Umbilical cord (tissue), 1 donor: ENCODE measurements at regions not wholly inside any gene's neighbourhood (a gene's known extent, or its start where the extent isn't known, plus 50 kb on each side); places are given as distances from the start of the nearest gene placed in this dataset.

Experiments used
- DNase-seq: peaks from one replicate; pipeline ENCODE4 v3.0.0-alpha.2; 2015; ENCODE audit warnings: low spot score

GRCh38 chr13:36493046-36493445, 60.8 kb downstream of the CCNA1 start:
- no peak for DNase-seq

DNA sequence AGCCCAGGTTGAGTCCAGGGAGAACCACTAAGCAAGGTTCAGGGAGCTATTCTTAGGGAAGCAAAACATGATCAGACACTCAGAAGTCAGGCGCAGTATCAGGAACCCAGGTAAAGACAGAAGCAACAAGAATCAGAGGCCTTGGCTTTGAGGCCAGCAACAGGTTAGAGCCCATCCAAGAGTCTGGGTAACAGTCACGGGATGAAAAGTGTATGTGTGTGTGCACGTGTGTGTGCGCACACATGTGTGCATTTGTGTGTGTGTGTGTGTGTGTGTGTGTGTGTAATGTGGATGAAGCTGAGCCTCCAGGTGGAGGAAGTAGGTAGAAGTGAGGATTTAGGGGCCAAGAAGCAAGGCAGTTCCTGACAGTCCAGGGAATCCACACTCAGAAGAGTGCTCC, 63.1 kb downstream of the CCNA1 start:
- DNase-seq = no peak

DNA sequence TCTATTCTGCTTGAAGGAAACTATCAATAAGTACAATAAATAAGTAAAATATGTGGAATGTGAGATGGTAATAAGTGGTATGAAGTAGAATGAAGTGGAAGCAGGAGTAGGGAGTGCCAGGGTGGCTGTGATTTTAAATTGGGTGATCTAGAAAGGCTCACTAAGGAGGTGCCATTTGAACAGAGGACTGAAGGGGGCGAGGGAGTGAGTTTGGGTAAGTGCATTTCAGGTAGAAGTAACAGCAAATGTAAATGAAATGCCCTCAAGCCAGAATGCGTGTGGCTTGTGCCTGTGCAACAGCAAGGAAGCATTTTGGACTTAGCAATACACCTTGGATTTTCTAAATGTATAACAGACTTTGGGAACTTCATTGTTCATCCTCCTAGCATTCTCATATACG, 77.1 kb downstream of the CCNA1 start:
- no peak for DNase-seq

DNA sequence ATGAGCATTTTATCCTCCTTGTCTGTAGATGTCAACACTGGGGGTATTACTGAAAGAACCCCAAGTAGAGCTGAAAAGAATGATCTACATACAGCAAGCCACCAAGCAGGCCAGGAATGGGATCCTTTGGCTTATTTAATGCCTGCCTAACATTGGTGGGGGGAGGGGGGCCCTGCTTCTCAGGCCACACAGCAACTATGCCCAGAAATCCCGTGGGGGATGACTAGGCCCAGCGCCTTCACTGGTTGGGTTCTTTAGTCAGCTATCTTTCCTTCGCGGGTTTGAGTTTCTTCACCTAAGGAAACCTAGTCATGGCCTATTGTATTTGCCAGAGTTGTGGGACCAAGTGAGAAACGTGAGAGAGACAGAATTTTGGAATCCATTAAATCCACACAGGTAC, 80.5 kb downstream of the CCNA1 start:
- no peak for DNase-seq

DNA sequence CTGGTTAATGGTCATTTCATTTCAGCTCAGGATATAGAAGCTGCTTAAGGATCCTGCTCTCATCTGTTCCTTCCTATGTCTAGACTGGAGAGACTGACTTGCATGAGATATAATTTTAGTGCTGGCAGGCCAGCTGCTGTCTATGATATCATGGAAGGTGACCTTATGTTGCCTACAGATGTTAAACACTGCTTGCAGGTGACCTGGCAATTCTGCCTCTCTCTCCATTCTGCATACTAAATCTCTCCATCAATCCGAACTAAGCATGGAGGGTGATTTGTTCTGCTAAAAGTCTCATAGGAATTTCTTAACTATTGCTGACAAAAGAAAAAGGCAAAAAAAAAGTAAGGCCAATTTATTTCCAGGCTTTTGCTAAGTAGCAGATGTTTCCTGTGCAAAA, 81.0 kb downstream of the CCNA1 start:
- DNase-seq = no peak

- no peak for DNase-seq
These were observed 83.2 kb downstream of the CCNA1 start for GRCh38 chr13:36515466-36515865.

DNA sequence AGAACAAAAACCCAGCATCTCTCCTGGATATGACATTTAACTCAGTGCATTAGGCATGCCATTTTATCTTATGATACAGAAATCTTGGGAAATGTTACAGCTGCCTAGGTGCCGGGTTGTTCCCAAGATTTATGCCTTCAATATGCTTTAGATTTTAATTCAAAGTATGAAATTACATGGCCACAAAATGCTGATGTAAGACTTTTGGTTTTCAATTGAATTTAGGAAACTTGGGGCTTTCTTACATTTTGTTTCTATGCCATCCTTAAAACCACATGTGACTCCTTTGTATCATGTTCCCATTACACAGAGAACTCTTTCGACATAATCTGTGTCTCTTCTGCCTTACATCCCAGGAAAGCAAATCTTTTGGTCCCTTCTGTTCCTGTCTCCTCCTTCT, 83.9 kb downstream of the CCNA1 start:
- no peak for DNase-seq

DNA sequence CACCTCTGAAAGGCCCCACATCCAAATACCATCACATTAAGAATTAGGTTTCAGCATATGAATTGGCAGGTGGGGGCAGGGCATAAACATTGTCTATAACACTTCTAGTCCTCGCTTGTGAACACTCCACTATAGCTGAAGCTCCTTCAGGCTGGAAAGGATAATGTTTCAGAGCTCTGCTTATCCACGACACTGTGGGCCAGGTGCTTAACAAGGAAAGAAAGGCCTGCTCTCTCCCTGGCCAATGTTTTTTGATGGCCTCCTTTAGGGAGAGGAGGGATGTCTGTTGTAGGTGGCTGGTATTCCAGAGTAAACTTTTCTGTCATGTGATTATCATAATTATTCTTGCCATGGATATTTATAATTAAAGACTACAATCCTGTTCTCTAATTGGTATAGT, 86.4 kb downstream of the CCNA1 start:
- no peak for DNase-seq

- no peak for DNase-seq
These were observed 87.1 kb downstream of the CCNA1 start for GRCh38 chr13:36519432-36519831.

DNA sequence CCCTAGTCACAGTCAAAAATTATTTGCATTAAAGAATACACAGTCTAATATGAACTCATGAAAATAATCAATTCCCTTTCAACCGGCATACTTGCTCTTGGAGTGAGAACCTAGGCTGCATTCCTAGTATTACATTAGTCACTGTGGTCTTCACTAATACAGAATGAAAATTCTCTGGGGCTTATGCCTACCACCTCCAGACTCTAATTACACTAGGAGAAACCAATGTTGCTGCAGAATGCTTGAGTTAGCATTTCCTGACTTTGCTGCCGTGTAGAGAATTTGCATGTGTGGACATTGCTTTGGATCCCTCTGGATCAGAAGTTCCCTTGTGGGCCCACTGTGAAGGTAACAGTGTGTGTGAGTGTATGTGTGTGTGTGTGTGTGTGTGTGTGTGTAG, 87.8 kb downstream of the CCNA1 start:
- no peak for DNase-seq

- DNase-seq = no peak
These were observed 94.6 kb downstream of the CCNA1 start for GRCh38 chr13:36526897-36527296.

DNA sequence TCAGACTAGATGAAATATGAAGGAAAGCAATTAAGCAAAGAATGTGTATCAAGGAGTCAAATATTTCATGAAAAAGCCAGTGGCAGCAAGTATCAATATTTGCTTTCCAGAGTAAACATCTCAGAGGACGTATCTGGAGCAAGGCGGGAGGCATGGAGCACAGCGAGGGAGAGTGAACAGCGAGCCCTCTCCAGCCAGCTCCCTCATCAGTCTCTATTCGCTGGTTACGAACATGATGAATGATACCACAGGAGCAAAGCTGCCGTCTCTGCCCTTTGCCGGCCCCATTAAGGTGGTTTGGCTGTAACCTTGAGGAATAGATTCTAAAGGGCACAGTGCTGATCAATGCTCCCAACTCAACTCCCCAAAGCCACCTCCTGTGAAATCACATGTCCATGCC, 95.8 kb downstream of the CCNA1 start:
- DNase-seq = no peak

GRCh38 chr13:36530050-36530789, 97.9 kb downstream of the CCNA1 start:
- DNase-seq = peak; percentile 22

DNA sequence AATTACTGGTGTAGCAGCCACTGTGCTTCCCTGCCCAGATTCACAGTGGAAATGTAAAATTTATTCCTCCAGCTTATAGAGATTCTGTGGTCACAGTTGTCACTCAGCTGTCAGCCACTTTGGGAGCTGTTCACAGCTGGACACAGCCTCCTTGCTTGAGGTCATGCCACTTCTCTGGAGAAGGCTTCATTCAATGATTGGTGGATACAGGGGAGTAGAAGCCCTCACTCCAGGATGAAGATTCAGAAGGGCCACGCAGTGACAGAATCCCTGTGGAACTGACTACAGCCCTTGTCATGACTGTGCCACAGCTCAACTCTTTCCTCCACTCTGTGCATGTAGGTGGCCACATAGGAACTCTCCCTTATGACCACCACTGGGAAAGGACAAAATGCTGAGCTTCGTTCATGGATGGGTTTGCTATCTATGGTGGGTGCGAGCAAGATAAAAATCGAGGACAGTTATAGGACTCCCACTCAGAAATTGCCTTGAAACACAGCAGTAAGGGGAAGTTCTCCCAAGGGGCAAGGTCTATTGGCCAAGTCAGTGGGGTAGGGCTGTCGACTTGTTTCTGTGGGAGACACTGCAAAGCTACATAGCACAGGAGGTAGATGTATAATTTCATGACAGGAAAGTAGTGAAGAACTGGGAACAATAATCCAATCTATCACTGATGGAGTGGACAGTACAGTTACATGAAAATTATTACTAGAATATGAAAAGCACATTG, 98.7 kb downstream of the CCNA1 start:
- DNase-seq = no peak

GRCh38 chr13:36531746-36532486, 99.6 kb downstream of the CCNA1 start:
- DNase-seq = no peak

GRCh38 chr13:36533806-36534205, 101.5 kb downstream of the CCNA1 start:
- no peak for DNase-seq

DNA sequence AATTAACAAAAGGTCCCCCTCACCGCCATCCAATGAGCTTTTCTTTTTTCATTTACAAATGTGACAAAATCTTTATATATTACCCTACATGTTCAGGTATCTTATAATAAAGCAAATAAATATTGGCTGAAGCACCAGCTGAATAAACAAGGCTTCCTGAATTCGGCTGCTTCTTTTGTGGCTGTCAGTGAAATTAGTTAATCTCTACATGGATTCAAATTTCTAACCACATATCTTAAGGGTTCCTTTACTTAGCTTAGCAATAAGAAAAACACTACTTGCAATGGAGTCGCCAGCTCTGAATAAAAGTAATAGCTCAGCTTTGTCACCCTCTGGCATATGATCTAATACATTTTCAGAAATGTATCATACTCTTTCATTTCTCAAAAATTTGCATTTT, 104.3 kb downstream of the CCNA1 start:
- no peak for DNase-seq

DNA sequence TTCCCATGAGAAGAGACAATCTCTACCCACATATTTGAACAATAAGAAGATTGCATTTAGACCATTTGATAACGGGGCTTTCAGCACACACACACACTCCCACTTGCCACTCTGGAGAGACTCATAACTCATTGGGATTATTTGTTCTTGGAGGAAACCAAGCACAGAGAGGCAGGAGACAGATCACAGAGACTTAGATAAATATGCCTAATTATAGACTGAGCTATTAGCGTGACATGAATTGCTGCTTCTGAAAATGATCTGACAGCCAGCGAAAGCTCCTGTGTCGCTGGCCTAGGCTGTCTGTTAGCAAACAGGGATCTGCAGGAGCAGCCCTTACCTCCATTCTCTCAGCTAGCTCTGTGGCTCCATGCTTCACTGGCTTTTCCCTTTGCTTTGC, 111.4 kb downstream of the CCNA1 start:
- no peak for DNase-seq

GRCh38 chr13:36548129-36548528, 115.8 kb downstream of the CCNA1 start:
- DNase-seq = no peak

- DNase-seq = no peak
These were observed 116.9 kb downstream of the CCNA1 start for GRCh38 chr13:36549126-36549702.

- no peak for DNase-seq
These were observed 117.5 kb downstream of the CCNA1 start for GRCh38 chr13:36549755-36550154.

- no peak for DNase-seq
These were observed 117.9 kb downstream of the CCNA1 start for GRCh38 chr13:36550177-36550576.
